HG03442 (cell line): ENCODE measurements at regions not wholly inside any gene's neighbourhood (a gene's known extent, or its start where the extent isn't known, plus 50 kb on each side); places are given as distances from the start of the nearest gene placed in this dataset.
"Not testable (repeated sequence)": the region's sequence is repeated elsewhere in the genome, so short reads cannot be mapped to it uniquely, and the experiment has no call there.

Experiments used
- ATAC-seq: cut with Tn5 transposase; IDR thresholded peaks from one replicate; pipeline ENCODE4 v1.9.1; 2021; ENCODE audit warnings: mild to moderate bottlenecking, moderate library complexity; ENCODE audit not compliant: unreplicated experiment

DNA sequence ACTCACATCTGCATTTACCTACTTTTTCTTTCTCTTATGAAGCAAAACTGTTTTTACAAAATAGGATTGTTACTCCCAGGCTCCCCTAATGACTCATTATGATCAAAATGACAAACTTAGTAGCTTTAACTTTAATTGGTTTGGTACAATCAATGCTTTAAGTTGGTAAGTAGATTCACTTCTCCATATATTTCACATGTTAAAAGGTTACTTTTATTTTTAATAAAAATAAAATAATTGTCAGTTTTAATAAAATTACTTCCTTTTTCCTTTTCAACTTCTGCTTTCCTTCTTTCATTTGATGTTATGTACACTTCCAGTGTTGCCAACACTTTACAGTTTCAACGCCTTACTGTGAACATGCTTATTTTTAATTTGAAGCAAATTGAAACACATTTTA is 477.6 kb downstream of the SETD4 start:
- ATAC-seq, result no peak

DNA sequence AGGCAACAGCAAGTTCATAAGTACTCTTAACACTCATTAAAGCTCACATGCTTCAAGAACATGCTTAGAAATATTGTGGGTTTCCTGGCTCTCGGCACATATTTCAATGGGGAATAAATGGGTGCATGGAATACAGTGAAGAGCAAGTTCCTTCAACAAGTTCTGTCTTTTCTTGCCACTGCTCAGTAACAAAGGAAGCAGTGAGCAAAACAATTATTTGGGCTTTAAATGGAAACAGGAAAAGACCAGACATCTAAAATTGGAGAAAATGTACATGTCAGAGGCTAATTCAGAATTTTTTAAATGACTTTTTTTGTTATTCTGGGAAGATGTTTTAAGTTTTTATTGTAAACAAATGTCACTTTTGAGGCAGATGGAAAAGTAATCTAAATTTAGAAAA is 478.7 kb downstream of the SETD4 start:
- ATAC-seq, result no peak

DNA sequence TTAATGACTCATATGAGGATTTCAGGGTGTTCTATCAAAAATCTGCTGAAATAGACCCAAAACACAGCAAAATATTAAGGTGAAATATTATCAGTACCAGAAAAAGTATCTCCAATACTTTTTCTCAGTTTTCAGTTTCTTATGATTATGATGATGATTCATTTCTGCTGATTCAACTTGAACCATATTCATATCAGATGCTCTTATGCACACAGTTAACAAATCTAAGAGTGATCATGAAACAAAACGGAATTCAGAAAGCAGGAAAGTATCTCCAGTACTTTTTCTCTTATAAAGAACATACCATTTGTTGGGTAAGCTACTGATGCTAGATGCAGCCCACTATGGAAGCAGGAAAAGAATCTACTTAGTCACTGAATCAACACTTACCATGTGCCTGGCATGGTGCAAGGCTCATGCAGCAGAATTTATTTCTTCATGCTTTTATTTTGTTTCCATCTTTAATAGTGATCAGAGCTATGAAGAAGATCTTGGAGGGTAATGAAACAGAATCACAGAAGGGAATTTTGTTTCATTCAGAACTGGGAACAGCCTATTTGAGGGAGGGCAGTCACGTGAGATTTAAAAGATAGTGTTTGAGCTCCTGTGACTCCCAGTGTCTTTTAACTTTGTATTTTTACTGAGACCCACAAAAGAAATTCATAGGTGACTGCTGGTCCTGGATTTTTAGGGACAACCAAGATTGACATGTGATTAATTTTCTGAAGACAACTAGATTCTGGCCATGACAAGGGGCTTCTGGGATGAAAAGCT is 480.6 kb downstream of the SETD4 start:
- ATAC-seq, result no peak

DNA sequence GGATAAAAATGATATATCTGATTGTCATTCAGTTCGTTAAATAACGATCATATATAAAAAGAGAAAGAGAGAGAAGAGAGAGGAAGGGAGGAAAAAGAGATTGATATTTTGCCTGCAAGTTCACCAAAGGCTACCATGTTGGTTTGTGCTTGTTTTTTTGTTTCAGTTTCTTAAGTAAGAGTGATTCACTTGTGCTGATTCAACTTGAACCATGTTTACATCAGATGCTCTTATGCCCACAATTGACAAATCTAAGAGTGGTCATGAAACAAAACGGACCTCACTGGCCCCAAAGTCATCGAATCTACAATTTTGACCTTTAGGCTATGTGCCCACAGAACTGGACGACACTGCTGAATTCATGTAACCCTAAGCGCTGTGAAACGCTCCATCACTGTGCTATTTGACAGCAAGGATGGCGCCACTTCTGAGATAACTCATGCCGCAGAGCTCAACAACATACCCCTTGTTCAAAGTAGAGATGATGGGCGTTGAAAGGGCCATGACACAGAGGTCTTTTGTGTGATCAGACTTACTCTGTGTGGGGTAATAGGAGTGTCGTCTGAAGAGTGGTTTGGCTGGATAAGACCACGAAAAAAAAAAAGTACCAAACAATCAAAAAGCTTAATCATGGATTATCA is 481.4 kb downstream of the SETD4 start:
- no peak for ATAC-seq

DNA sequence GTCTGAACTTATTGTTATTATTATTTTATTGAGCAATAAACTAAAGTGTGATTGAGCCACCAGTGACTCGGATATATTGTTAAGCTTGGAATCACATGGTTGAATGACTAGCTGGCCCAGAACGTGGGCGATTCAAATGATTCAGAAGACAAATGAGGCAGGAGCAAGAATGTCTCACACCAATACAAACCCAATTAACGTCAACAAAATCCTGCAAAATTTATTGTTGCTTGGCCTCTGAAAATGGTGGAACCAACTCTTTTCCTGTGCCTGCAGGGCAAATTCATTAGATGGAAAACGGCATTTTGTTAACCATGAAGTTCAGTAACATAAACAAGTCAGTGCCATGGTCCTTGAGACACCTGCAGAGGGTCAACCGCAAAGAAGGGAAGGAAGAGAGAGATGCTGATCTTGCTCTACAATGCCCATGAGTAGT is 482.0 kb downstream of the SETD4 start:
- ATAC-seq, result no peak

DNA sequence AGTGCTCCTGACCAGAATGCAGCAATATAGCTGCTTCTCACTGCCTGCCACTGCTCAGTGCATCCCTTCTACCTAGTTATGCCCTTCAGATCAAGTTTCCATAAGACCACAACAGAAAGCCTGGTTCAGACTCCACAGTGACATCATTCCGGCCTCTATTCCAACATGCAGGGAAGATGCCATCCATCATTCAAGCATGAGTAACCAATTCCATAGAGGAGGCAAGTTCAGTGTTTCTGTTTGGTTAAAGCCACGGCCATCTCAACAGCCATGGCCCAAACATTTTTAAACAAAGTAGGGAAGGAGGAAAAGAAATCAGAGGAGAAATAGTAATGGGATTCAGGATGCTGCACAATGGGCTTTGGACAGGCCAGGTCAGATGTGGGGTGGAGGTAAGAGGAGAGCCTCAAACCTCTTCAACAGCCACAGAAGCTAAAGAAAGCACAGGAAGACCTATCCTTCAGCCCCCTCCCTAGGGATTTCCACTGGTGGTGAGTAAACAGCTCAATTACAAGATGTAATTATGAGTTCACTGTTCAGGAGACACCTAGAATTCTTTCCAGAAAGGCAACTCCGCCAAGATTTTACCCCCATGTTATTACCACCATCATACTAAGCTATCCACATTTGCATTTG is 484.9 kb downstream of the SETD4 start:
- no peak for ATAC-seq

DNA sequence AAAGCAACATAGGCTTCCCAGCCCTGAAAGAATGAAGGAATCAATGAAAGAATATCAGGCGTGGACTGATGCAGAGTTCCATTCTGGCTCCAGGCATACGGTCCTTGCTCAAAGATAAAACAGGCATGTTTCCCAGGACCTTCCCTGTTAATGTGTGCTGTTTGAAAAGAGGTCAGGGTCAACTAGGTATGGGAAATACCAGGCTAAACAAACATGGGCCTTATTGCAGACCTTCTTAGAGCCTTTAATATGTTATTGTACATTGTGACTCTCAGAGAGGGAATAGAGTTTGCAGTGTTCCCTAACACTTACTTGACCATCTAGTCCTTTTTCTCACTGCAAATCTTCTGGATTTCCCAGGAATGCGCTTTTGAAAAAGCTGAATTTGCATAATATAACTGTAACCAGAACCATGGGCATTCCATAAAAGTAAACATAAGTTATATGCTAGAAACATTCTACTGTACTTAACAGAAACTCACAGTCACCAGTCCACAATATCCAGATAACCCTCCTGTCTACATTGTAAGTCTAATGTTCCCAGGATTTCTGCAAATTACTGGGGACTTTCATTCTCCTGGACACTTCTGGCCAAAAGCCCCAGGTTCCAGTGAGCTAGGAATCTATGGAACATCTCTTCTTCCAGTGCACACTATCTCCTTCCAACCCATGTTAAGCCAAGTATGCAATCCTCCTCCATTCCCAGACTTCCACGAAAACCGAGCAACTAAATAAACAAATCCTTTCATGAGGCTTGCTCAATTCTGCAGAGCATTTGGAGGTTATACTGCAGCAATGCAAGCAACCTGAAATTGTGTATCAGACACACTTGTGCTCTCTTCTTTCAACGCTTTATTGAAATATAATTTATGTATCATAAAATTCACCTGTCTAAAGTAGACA is 486.6 kb downstream of the SETD4 start:
- no peak for ATAC-seq

DNA sequence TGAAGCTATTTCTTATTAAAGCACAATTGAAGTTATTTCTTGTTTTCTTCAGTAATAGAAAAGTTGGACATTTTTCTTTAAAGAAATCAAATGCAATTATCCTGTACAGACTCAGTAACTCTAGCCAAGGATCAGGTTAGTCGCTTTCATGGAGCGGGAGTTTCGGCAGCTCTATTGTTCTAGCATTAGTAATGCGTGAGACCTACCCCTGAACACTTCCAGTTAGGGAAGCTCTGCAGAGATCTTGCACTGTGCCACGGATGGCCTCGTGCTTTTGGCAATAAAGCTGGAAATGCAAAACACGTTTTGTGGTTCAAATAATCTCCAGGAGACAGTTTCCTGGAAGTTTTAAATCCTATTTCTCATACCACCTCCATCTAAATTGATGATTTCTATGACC is 488.4 kb downstream of the SETD4 start:
- no peak for ATAC-seq

DNA sequence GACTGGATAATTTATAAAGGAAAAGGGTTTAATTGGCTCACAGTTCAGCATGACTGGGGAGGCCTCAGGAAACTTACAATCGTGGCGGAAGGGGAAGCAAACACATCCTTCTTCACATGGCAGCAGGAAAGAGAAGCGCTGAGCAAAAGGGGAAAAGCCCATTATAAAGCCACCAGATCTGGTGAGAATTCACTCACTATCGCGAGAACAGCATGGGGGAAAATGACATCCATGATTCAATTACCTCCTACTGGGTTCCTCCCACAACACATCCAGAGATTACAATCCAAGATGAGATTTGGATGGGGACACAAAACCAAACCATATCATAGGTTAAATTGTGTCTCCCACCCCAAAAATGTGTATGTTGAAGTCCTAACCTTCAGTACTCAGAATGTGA is 491.7 kb downstream of the SETD4 start:
- ATAC-seq, result no peak

DNA sequence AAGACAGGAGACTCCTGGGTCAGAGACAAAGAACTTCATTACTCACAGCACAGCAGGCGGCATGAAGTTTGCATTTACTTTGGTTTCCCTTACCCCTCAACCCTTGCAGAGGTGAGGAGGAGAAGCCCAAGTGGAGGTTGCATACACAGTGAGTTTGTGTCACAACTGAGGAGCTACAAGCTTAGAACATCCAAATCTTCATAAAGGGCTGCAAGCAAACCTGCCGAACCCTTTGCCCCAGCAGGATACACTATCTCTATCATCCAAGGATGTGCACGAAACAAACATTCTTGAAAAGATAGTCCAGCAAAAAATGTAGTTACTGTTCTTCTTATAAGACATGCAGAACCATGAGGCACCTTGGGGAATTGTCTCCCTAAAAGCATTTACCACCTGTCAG is 493.5 kb downstream of the SETD4 start:
- ATAC-seq, result no peak

DNA sequence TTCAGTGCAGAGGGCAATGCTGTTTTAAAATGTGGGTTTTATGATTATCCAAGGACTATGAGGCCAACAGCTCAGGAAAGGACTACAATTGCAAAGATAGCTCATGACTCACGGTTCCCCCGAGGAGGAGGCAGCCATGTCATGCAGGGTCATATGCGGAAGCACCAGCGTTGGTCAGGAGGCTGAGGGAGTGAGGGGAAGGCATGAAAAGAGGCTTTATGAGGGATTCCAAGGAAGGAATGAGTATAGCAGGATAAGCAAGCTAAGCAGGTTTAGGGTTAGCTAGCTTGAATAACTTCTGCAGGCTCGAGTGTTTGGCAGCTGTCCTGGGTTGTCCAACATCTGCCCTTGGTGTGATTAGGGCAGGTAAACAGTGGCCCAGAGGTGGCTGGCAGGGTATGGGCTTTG is 495.1 kb downstream of the SETD4 start:
- ATAC-seq, result no peak

DNA sequence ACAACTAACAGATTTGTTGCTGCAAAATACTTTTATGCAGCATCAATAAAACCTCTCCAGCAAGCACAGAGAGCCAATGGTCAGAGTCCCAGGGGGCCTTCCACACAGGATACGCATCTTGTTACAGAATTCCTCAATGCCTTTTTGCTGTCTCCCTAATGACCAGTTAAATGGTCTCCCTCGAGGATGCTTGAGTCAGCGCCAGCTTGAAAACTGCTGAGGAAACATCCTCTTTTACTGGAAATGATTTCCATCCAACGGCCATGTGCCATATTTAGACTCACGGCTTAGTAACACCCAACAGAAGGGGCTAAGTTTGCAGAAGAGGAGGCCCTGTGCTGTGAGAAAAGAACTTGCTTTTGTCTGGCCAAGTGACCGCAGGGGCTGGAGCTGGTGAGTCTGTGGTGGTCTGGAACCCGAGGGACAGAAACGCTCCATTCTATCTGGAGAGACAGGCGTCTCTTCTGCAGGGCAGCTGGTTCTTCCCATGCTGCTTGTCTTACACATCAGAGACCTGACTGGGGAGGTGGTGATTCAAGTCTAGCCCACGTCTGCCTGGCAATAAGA is 496.4 kb downstream of the SETD4 start:
- no peak for ATAC-seq

DNA sequence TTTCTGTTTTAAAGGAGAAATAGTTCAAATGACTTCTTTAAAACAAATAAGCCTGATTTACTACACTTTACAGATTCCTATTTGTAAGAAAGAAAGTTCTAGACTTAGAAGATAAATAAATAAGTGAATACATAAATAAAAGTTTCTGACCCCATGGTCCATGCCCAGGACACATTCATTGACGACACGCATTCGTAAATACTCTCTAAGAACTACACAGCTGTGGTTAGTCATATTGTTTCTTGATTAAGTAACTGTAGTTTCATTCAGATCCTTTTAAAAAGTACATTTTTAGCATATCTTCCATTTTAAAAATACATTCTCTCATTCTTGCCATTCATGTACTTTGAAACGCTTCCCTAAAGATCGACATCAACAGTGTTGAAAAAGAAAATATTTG is 497.4 kb downstream of the SETD4 start:
- no peak for ATAC-seq

DNA sequence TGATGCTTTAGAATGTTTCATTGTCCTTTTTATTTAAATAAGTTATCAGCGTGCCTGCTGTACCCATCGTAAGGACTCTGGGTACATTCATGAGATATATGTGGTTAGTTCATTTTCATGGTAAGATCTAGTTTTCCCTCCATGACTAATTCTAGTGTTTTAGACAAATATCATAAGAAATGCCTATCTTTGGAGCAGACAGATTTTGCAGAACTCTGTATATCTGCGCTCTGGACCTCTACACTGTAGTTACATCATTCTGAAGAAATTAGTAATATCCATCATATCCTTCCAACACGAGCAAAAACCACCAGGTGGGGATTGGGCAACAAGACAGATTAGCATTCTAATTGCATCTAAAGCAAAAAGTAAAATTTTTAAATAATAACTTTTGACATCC is 499.2 kb downstream of the SETD4 start:
- ATAC-seq, result no peak

DNA sequence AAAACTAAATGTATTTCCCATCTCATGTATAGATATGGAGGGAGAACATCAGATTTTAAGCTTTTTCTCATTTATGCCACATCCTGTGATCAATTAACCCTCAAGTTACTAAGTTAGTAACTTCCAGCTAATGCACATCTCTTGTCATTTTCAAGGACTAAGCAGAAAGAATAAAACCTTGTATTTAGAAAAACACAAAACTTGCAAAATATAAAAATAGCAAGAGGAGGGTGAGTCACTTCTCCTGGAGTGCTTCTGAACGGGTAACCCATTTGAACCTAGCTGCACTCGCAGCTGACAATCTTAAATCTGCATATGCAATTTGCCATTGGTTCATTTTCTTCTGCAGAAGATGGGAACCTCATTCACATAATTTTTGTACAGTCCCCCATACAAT is 500.5 kb downstream of the SETD4 start:
- no peak for ATAC-seq

DNA sequence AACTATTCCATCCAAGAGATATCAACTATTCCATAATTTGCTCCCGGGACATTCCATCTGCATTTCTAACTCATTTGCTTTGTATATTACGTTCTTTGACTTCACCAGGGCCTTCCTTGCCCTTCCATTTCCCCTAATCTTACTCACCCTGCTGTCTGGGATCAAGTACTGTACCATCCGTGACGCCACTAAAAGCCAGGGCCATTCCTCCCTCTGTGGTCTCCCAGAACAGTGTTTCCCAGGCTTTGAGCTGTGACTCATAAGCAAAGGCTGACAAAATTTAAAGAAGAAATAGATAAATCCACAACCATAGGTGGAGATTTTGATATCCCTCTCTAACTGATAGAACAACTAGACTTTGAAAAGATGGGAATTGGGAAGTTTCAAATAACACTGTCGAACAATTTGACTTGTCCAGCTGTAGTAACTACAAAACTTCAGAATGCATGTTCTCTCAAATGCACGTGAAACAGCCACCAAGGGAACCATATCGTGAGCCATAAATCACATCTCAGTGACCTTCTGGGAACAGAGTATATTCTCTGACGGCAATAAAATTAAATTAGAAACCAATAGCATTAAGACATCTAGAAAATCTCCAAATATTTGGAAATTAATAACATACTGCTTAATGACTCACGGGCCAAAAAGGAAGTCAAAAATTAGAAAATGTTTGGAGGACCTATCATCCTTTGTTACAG is 501.0 kb downstream of the SETD4 start:
- no peak for ATAC-seq

DNA sequence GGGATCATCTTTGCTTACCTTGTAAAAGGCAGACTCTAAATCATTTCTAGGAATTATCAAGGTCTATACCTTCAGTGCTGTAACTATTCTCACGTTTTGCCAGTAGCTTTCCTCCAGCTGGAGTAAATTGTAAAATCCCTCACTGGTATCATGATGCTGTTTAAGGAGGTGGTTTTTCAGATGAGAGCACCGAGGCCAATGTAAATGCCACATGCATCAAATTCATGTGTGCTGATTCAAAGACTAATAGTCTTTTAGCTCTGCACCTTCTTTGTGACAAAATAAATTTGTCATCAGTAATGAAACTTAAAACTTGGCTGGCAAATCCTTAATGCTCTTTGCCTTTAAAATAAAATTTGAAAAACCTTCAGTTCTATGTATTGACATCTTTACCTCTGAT is 503.8 kb downstream of the SETD4 start:
- ATAC-seq, result no peak

DNA sequence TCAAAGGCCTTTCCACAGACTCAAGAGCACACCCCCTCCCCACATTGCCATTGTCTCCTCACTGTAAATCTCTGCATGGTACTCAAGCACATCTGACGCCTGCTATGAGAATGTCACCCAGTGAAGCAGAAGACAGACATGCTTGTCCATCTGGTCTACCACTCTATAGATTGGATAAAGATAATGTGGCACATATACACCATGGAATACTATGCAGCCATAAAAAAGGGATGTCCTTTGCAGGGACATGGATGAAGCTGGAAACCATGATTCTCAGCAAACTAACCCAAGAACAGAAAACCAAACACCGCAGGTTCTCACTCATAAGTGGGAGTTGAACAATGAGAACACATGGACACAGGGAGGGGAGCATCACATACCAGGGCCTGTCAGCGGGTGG is 503.4 kb upstream of the RUNX1 start:
- ATAC-seq, result not testable (repeated sequence)

DNA sequence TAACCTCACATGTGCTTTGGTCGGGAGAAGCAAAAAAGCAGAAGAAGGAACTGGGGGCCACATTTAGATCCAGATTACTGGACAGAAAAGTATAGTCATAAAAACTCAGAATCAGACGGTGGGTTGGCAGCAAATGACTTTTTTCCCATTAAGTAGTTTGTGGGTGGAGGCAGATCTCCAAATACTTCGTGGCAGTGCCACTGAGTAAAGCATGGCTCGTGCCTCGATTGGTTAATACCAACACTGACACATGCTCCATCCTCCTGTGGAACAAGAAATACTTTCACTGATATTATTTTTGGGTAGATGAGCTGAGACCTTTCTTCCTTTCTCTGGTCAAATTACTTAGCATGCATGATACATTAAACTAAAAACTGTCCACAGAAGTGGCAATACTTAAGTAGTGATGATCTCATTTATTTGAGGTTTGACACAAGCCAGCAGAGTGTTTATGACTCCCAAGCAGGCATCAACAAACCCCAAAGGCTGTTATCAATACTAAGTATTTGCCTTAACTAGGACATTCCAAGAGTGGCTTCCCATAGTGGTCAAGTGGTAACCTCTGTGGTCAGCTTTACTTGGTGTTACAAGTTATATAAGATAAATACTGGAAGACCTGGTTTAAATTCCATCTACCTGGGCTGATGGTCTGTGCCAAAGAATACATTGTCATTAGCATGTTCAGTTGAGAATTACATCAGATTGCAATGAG is 500.0 kb upstream of the RUNX1 start:
- ATAC-seq, result no peak
